ENCODE measurements at regions not wholly inside any gene's neighbourhood (a gene's known extent, or its start where the extent isn't known, plus 50 kb on each side); places are given as distances from the start of the nearest gene placed in this dataset.

DNA sequence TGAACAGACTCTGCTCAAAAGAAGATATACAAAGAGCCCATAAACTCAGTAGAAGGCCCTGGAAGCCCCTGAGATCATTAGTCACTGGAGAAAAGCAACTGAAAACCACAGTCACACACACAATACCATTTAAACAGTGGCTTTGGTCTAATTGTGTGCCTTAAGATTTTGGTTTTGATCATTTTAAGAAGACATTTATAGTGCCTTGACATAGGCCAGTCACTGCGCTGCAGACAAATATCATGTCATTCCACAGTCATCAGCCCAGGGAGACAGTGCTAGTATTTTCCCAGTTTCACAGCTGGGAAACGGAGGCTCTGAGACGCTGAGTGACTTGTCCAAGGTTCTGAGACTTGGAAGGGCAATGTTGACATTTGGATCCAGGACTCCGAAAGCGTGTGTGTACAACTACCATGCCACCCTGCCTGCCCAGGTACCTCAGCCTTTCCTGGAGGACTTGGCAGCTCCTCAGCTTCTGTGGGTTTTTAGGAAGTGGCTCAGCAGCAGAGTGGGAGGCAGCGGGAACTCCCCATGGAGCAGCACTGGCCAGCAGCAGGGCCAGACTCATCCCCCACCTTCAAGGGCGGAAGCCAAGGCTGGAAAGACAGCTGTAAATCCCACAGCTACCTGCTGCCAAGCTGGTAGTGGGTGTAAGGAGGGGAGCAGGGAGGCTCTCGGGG, 173.9 kb downstream of the WDR11 start:
- no peaks in the 10 kb centered on the region for H4K20me1 ChIP-seq (ENCODE audit: insufficient read depth, low read length, poor library complexity, severe bottlenecking)

DNA sequence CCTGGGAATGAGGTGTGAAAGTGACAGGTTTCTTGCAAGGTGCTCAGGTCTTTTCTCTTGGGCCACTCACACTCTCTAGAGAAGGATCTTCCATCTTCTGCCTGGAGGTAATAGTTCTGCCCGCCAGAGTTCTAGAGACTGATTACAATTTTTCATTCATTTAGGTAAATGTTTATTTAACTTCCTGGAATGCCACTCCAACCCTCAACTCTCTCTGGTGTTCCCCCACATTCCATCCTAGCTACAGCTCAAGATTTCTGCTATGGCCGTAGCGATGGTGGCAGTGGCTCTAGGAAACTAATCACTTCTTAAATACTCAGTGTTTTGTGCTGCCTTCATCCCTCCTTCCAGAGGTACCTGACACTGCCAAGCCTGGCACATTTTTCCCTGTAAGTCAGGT, 174.6 kb downstream of the WDR11 start:
- no peak overlapping the region for H2AFZ ChIP-seq (ENCODE audit: low read length)
- no peaks in the 10 kb centered on the region for H3K27me3 ChIP-seq (ENCODE audit: insufficient read depth, low read length, poor library complexity, severe bottlenecking)
- no peaks in the 10 kb centered on the region for H3K36me3 ChIP-seq (ENCODE audit: insufficient read depth, low read length)
- H3K4me2 ChIP-seq (ENCODE audit: low read depth, low read length, poor library complexity, severe bottlenecking) = no peak overlapping the region
- no peaks in the 10 kb centered on the region for H3K79me2 ChIP-seq (ENCODE audit: insufficient read depth, low read length)
- H3K9me3 ChIP-seq (ENCODE audit: insufficient read depth, low read depth, low read length) = no peaks in the 10 kb centered on the region
- no peaks in the 10 kb centered on the region for H4K20me1 ChIP-seq (ENCODE audit: insufficient read depth, low read length, poor library complexity, severe bottlenecking)
- H3K4me1 ChIP-seq (ENCODE audit: insufficient read depth, low read length, poor library complexity, severe bottlenecking) = no peaks in the 10 kb centered on the region
- TF ChIP-seq, protein P1, sequence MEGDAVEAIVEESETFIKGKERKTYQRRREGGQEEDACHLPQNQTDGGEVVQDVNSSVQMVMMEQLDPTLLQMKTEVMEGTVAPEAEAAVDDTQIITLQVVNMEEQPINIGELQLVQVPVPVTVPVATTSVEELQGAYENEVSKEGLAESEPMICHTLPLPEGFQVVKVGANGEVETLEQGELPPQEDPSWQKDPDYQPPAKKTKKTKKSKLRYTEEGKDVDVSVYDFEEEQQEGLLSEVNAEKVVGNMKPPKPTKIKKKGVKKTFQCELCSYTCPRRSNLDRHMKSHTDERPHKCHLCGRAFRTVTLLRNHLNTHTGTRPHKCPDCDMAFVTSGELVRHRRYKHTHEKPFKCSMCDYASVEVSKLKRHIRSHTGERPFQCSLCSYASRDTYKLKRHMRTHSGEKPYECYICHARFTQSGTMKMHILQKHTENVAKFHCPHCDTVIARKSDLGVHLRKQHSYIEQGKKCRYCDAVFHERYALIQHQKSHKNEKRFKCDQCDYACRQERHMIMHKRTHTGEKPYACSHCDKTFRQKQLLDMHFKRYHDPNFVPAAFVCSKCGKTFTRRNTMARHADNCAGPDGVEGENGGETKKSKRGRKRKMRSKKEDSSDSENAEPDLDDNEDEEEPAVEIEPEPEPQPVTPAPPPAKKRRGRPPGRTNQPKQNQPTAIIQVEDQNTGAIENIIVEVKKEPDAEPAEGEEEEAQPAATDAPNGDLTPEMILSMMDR (conservative IDR thresholded peaks at IDR 0.05; ENCODE audit: low read length) = no peak
- TF ChIP-seq EZH2phosphoT487 (IDR thresholded peaks at IDR 0.05; ENCODE audit: borderline replicate concordance) = no peak
- H3K9ac ChIP-seq (ENCODE audit: low read depth, low read length, poor library complexity, severe bottlenecking) = no peak overlapping the region
- H3F3A ChIP-seq (ENCODE audit: low read depth) = no peaks in the 10 kb centered on the region
- H3K4me3 ChIP-seq (ENCODE audit: low read length, poor library complexity, severe bottlenecking) = no peak overlapping the region
- H3K9me2 ChIP-seq (replicated peaks; ENCODE audit: low read depth, low read length) = 0 out of 2 replicates have a peak, but pooled peaks cover 4% of the 10 kb centered on the region

More for the DNA sequence above, 173.9 kb downstream of the WDR11 start:
- Histone ChIP-seq H3F3A (ENCODE audit: low read depth) (no peaks in the 10 kb centered on the region), H3K79me2 (ENCODE audit: insufficient read depth, low read length) (no peaks in the 10 kb centered on the region), H3K4me3 (ENCODE audit: low read length, poor library complexity, severe bottlenecking) (no peak overlapping the region), H3K27me3 (ENCODE audit: insufficient read depth, low read length, poor library complexity, severe bottlenecking) (no peaks in the 10 kb centered on the region), H3K9ac (ENCODE audit: low read depth, low read length, poor library complexity, severe bottlenecking) (no peak overlapping the region), H3K9me3 (ENCODE audit: insufficient read depth, low read depth, low read length) (no peaks in the 10 kb centered on the region), H2AFZ (ENCODE audit: low read length) (no peak overlapping the region), H3K9me2 (replicated peaks; ENCODE audit: low read depth, low read length) (0 out of 2 replicates have a peak, but pooled peaks cover 4% of the 10 kb centered on the region), H3K4me1 (ENCODE audit: insufficient read depth, low read length, poor library complexity, severe bottlenecking) (no peaks in the 10 kb centered on the region), H3K36me3 (ENCODE audit: insufficient read depth, low read length) (no peaks in the 10 kb centered on the region), H3K4me2 (ENCODE audit: low read depth, low read length, poor library complexity, severe bottlenecking) (no peak overlapping the region)
- no peak for TF ChIP-seq EZH2phosphoT487 (IDR thresholded peaks at IDR 0.05; ENCODE audit: borderline replicate concordance)
- TF ChIP-seq, protein P1 (conservative IDR thresholded peaks at IDR 0.05; ENCODE audit: low read length) = no peak

DNA sequence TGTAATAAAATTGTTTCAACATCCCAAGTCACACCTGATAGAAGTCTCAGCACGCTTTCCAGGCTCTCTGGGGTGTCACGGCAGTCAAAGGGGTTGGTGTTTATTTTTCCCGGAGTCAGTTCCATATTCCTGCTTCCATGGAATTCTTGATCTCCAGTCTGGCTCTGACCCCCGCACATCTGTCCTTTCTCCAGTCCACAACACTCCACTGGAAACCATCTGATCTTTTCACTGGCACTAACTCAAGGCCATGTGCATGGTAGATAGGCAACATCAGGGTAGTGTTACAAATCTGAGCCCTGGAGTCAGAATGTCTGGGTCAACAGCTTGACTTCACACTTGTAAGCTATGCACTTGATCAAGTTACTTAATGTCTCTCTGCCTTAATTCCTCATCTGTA, 176.2 kb downstream of the WDR11 start:
- Histone ChIP-seq H3K36me3 (ENCODE audit: insufficient read depth, low read length) (no peaks in the 10 kb centered on the region), H3K9ac (ENCODE audit: low read depth, low read length, poor library complexity, severe bottlenecking) (no peak overlapping the region), H3K9me3 (ENCODE audit: insufficient read depth, low read depth, low read length) (no peaks in the 10 kb centered on the region), H3K79me2 (ENCODE audit: insufficient read depth, low read length) (no peaks in the 10 kb centered on the region), H4K20me1 (ENCODE audit: insufficient read depth, low read length, poor library complexity, severe bottlenecking) (no peaks in the 10 kb centered on the region), H3K4me3 (ENCODE audit: low read length, poor library complexity, severe bottlenecking) (no peak overlapping the region), H3K27me3 (ENCODE audit: insufficient read depth, low read length, poor library complexity, severe bottlenecking) (no peaks in the 10 kb centered on the region), H3K4me2 (ENCODE audit: low read depth, low read length, poor library complexity, severe bottlenecking) (no peak overlapping the region), H2AFZ (ENCODE audit: low read length) (no peak overlapping the region), H3K9me2 (replicated peaks; ENCODE audit: low read depth, low read length) (0 out of 2 replicates have a peak, but pooled peaks cover 4% of the 10 kb centered on the region), H3F3A (ENCODE audit: low read depth) (no peaks in the 10 kb centered on the region), H3K4me1 (ENCODE audit: insufficient read depth, low read length, poor library complexity, severe bottlenecking) (no peaks in the 10 kb centered on the region)
- no peak for TF ChIP-seq EZH2phosphoT487 (IDR thresholded peaks at IDR 0.05; ENCODE audit: borderline replicate concordance)
- TF ChIP-seq, protein P1 (conservative IDR thresholded peaks at IDR 0.05; ENCODE audit: low read length) = no peak
